ENCODE measurements at regions not wholly inside any gene's neighbourhood (a gene's known extent, or its start where the extent isn't known, plus 50 kb on each side); places are given as distances from the start of the nearest gene placed in this dataset.
A peak's percentile ranks its signal among the peaks of the same experiment; 100 is the strongest.

DNA sequence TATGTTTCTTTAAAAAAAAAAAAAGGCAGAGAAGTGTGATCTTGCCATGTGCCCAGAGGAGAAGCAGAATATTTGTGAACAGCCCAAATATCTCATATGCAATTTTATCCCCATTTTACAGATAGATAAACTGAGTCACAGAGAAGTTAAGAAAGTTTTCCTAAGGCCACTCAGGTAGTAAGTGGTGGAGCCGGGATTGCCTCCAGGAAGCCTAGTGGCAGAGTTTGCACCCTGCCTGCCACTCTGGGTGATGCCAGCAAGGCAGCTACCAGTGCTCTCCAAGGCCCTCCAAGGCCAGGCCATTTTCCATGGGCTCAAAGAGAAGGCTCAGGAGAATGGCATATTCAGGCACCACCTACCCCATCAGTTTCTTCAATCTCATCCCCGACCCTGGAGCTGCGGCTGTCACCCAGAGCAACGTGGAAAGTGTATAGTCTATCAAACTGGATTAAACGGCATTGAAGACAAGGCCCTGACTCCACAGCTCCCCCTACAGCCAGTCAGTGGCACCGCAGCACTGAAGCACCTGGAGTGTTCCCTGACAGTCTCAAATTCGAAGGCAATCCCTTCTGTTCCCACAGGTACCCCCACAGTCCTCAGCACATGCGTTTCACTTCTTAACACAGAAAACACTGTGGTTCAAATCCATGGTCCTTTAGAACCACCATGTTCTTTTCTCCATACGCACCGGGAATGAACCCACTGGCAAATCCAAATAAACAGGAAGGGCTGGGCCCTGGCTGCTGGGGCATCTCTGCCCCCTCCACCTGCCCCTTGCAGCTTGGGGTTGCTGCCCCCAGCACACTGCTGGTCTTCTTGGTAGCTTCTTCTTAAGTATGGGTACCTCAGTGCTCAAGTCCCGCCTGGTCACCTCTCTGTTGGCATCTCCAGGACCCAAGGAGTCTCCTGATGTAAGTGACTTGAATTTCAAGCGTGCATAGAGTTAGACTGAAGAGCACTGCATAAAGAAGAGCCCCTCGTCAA is 175.3 kb downstream of the INHBB start:
- DNase-seq, result peak; percentile 58

DNA sequence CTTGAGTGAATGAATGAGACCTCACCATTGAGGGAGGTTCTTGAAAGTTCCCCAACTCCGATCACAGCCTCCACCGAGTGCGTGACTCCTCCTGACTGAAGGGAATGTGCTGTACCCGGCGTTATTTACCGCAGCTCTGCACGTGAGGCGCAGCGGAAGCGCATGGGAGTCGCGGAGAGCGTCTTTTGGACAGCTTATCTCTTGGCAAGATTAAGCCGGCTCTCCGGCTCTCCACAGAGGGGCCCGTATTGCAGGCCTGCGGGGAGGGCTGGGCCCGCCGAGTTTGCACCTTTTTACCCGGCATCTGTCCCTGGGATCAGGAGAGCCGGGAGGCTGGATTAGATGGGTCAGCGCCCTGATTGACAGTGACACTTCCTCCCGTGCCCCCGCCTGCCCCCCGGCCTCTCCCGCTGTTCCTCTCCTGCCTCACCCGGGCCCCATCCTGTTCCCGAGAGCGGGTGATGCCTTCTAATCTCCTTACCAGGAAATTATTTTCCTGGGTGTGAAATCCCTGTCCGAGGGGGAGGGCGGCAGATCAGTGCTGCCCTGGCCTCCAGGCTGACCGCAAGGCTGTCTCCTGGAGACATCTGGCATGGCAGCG is 176.3 kb downstream of the INHBB start:
- no peak for DNase-seq

DNA sequence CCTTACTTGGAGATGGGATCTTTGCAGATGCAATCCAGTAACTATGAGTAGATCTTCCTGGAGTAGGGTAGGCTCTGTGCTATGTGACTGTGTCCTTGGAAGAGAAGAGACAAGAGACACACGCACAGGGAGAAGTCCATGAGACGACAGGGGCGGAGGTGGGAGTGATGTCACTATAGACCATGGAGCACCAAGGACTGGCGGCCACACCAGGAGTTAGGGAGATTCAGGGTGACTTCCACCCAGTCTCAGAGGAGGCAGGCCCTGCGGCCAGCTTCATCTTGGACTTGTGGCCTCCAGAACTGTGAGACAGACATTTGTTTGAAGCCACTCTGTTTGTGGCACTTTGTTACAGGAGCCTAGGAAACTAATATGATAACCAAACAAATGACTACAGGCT is 177.8 kb downstream of the INHBB start:
- DNase-seq, result no peak

DNA sequence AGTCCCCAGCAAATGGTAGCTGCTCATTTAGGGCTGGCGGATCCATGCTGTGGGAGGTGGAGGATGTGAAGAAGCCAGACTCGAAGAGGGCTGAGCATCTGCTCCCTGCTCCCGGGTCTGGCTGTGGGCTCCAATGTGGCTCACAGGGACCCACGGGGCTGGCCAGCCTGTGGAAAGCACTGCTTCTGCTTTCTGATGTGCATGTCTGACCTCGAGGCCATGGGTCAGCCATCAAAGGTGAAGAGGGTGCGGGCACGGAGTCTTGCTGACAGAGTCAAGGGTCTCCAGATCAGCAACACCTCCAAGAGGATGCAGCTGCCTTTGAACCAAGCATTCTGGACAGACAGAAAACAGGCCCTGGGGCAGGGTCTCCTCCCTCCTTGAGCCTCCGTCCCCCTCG is 178.2 kb downstream of the INHBB start:
- DNase-seq, result no peak

DNA sequence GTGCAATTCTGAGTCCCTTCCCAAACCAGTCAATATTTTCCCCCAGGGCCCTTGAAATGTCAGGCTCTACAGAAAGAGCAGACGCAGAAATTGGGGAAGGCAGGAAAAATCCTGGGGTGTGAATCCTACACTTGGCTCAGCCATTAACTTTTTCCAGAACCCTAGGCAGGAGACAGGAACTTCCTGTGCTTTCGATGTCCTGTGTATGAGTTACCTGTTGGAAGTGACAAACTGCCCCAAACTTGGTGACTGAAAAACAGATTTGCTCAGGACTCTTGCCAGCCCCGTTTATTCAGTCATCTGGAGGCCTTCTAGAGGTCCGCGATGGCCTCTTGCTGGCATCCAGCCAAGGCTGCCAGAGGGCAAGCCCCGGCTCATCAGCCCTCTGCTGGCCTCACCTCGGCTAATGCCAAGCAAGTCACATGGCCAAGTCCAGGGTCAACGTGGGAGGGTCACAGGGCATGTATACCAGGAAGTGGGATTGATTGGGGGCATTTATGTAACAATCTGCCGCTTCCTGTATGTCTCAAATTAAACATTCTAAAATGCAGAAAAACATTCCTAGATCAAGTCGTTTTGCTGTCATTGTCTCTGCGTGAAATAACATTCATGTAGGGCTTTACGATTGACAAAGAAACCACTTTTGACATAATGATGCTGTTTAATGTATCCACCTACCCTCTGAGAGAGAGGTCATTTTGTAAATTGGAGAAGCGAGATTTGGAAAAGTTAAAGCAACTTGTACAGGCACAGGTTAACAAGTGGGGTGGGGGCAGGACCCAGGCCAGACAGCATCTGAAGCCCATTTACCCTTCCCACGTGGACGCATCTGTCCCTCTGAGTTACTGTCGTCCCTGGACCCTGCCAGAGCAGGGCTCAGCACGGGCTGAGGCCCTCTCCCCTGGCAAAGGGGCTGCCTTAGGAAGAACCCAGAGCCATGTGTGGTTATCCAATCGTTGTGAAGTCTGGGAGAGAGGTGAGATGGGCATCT is 179.4 kb downstream of the INHBB start:
- no peak for DNase-seq

DNA sequence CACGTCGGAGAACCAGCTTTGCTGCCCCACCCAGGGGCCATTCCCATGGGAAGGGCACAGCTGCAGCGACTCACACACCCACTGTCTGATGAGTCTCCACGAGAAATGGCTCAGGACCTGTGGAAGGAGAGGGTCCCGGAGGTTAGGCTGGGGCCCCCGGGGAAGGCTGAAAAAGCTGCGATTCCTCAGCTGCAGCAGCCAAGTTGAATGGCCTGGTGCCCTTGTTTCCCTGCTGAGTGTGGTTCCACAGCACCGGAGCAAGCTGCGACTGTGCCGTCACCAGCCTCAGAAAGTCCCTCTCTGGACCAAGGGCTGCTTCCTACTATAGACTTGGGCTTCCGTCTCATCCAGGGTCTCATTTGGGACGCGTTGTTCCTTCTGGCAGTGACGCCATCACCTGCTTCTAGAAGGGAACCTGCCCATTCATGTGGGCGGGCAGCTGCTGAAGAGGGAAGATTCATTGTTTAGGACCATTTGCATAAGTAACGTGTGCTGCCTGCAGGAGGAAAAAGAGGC is 180.2 kb downstream of the INHBB start:
- DNase-seq, result no peak

DNA sequence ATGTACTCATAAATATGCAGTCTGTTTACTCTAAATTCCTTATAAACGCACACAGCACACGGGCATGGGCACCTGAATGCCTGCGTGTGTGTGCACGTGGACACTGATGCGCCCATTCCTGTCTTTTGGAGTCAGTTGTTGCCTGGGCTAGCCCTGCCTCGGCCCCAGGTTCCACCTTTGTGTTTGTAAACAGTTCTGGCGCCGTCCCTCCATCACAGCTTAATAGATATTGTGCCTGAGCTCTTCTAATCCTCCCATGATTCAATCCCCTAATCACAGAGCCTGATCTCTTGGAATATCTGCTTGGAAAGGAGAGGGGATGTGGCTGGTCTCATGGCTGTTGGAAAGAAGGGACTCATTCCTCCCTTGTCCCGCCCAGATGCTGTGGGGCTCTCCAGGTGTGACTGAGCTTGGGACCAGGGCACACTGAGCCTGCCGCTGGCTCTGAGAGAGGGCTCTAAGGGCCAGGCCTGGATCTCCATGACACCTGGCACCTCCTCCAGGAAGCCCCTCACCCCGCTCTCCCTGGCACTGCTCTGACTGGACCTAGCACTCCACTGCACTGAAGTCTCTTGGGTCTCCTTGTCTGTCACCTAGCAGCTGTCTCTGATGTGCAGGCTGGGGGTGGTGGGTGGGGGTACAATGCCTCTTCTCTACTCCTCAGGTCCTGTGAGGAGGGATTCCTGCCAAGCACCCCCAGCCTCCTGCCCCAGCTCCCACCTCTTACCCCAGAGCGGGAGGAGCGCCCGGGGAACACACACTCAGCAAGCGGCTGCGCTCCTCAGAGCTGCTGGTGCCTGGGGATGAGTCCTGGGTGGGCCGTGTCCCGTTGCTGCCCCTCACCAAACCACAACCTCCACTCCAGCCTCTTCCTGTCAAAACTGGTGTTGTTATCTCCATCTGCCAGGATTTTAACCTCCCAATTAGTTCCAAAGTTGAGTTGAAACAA is 181.3 kb downstream of the INHBB start:
- DNase-seq, result no peak

DNA sequence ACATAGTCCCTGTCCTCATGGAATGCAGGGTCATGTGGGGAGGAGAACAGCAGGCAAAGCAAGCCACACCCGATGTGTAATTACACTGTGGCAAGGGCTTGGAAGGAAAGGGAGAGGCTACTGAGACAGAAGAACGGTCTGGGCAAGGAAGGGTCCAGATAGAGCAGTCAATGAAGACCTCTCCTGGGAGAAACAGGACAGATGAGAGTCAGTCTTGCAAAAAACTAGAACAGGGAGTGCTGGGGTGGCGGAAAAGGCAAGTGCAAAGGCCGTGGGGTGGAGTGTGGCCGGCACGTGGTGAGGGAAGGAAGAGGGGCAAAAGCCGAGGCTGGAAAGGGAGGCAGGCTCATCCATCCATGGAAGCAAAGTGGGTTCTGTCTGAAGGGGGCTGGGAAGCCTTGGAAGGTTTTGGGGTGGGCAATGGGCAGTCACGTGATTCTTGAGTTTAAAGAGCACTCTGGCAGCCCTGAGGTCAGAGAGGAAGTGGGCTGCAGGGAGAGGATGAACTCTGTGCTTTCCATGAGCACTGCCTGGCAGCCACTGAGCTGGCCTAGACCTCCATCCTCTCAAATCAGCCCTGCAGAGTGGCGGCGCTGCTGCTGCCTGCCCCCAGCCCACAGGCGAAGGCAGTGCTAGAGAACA is 182.2 kb downstream of the INHBB start:
- DNase-seq, result no peak

DNA sequence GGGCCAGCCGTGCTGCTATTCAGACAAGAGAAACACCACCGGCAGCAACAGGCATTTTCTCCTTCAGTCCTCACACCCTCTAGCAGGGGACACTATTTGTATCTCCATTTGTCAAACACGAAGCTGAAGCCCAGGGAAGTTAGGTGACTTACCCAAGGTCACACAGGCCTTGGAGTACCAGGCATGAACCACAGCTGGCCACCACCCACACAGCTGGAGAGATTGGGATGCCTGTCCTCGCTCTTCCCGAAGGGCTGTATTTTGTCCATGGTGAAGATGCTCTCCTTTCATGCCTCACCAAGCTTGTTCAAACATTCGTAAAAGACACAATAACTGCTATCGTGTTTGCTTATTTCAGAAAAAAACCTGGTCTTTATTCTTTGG is 182.7 kb downstream of the INHBB start:
- no peak for DNase-seq

DNA sequence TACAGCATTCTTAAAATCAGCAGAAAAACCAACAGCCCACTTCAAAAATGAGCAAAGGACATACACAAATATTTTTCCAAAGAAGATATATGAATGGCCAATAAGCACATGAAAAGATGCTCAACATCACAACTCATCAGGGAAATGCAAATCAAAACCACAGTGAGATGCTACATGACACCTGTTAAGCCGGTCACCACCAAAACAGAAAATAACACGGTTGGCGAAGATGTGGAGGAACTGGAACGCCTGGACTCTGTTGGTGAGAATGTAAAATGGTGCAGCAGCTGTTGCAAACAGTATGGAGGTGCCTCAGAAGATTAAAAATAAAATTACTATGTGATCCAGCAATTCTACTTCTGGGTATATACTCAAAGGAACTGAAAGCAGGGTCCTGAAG is 184.8 kb downstream of the INHBB start:
- DNase-seq, result no peak

DNA sequence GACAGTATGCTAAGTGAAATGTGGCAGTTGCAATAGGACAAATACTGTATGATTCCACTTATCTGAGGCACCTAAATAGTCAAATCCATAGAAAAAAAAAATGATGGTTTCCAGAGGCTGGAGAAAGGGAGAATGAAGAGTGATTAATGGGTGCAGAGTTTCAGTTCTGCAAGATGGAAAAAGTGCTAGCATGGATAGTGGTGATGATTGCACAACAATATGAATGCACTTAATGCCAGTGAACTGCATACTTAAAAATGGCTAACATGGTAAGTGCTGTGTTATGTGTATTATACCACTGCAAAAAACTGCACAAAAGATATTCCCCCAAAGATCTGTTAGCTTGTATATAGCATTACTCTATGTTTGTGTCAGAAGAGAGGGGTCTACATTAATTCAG is 185.4 kb downstream of the INHBB start:
- no peak for DNase-seq

DNA sequence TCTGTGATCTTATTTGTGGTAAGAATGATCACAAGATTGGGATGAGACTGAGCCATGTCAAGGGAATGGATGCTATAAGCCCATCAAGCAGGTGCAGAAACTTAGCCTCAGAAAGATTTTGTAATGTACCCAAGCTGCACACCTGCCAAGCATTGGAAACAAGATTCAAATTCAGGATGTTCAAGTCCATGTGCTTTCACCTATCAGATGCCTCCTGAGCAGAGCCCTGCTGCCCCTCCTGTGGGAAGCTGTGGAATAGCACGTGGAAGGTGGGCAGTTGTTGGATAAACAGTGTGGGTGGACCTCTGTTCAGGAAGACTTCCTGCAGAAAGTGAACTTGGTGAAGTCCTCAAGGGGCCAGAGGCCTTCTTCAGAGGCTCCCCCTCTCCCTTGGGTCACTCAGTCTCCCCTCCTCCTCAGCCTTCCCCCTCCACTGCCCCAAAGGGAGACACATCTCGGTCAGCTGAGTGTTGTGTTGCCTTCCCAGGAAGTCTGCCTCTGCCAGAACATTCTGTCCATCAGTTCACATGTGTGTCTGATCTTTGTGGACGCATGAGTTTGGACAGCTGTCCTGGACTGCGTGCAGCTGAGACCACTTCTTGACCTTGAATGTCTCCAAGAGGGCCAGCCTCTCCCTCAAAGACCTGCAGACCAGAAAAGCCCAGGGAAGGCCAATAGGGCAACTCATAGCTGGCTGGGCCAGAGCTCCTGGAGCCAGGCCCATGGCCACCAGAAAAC is 186.1 kb downstream of the INHBB start:
- DNase-seq, result no peak

DNA sequence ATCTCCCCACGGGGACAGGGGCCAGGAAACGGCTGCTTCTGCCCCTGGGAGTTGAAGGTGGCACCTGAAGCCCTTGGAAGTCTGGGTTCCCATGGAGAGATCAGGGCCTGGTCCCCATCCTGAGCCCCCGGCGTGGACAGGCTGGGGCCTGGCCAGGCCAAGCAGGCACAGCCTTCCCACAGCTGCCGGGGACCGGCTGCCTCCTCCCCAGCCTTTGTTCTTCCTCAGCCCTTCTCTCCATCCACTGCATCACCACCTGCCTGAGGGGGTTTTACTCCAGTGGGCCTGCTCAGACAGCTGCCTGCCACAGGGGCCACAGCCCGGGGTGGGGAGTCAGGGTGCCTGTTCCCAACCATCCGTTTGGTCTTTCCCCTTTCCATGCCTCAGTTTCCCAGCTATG is 187.7 kb downstream of the INHBB start:
- no peak for DNase-seq

DNA sequence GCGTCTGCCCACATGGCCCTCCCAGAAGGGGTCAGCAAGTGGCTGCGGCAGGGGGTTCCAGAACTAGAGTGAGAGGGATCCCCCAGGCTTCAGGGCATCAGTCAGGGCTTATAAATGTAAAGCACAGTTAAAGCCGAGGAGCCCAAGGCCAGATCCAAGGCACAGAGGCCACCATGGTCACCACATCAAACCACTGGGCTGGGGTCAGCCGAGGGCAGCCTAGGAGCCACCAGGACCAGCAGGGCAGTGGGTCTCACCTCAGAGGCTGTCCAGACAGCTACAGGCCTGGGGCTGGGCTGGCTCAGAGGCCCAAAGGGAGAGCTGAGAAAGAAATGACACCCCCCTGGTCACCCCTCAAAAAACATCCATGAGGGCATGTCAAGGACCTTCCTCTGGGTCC is 188.5 kb downstream of the INHBB start:
- DNase-seq, result no peak

DNA sequence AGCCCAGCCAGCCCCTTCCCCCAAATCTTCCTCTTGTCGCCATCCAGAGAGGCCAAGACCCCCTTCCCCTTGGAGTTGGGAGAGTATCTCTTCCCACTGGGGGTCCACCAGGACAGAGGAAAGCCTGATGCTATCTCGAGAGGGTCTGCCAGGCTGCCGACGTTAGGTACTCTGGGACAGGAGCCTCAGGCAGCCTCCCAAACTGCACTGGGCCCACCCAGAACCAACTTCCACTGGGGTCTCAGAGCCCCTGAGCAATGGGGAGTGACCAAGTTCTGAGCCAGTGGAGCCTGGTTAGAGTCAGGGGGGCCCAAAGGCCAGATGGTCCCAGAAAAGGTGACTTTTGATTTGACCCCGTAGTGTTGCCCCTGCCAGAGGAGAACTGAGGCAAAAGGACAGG is 189.1 kb downstream of the INHBB start:
- DNase-seq, result no peak

DNA sequence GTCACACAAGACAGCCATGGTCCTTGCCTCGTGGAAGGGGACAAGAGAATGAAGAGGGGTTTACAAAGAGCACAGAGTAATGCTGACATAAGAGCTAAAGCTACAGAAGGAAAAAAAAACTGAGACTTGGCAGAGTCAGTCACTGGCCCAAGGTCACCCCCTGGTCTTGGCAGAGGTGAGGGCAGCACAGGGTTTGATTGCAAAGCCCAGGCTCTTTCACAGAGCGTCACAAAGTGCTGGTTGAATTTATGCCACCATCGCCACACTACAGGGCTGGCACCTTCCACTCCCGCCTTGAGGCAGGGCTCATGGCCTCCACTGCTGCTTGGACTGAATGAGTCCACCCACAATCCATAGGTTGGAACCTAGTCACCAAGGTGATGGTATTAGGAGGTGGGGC is 190.2 kb downstream of the INHBB start:
- DNase-seq, result no peak

DNA sequence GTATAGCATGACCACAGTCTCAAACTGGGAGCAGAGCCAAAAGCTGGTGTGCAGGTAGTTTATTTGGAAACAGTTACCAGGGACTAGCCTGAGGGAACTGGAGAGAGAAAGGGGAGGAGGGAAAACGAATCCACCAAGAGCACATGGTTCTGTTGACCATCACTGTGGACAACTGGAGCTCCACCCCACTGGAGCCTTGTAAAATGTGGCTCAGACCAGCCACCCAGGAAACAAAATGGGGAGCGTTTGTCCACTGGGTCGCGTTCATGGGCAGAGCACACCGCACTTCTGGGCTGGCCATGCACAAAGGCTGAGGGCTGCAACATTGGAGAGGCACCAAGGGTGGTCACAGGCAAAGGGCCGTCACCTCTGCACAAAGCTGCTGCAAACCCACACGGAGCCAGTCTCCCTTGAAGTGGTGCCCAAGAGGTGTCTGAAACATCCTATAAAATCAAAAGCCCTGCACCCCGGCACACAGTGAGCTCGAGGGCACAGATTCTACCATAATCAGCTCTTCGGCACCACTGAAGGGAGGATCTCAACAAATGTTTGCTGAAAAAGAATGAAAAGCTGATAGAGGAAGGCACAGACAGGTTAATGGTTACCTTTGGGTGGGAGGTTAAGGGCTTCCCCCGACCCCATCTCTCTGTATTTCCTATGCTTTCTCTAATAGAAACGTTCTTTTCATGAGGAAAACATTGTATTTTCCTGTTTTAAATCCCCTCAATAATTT is 192.9 kb downstream of the INHBB start:
- DNase-seq, result no peak

DNA sequence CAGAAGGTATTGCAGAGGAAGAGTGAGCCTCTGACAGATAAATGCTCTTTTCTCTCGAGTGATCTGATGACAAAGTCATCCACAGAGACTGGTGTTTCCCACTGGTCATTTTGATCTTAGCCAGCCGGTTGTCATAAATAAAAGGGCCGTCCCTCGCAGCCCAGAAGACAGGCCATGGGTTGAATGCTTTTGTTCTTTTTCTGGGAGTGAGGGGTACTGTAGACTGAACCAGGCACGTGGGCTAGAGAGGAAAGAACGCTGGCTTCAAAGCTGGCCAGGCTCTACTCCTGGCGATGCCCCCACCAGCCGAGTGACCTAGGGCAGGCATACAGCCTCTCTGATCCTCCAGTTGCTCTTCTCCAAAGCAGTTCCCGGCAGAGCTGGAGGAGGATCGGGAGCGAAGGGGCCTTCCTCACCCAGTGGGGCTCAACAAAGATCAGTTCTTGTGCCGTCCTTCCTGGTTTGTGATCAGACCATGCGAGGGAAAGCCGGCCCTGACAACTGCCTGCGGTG is 193.5 kb downstream of the INHBB start:
- DNase-seq, result no peak

DNA sequence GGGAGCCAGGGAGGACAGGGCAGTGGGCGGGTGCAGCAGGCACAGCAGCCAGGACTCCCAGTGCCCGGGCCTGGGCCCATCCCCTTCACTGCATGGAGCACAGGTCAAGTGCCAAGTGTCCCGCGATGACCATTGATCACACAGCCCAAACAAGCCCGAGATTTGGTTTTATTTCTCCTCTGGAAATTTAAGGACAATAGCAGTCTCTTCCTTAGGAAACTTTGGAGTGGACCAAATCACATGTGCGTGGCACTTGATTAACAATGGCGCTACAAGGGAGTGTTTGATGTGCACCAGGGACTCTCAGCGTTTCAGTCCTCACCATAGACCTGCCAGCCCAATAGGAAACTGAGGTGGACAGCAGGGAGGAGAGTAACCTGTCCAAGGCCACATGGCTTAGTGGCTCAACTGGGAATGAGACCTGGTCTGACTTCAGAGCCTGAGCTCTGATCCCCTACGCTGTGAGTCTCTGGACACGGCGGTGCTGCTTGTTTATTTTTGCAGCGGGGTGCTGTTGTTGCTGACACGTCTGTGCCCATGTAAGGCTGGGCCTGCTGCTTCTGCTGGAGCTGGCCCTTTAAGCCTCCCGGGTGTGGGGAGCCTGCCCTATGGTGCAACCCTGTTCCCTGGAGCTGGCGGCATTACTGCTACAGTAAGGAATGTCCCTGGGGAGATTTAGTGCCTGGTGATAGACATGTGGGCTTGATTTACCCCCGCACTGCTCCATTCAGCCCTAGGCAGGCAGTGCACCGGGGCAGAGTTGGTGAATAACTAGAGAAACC is 194.2 kb downstream of the INHBB start:
- no peak for DNase-seq
